Astrocyte of the cerebellum (primary cell): ENCODE measurements at regions not wholly inside any gene's neighbourhood (a gene's known extent, or its start where the extent isn't known, plus 50 kb on each side); places are given as distances from the start of the nearest gene placed in this dataset.

Experiments
- DNase-seq: peaks from one replicate; pipeline ENCODE4 v3.0.0-alpha.2; 2011; ENCODE audit warnings: low read depth
- H3K4me3 ChIP-seq: 2 replicates; pipeline ENCODE4 v1.5.1; 2011; ENCODE audit warnings: mild to moderate bottlenecking, low read depth, low read length, moderate library complexity
- CTCF ChIP-seq: IDR thresholded peaks from 2 replicates; pipeline ENCODE4 v1.5.1; 2012; ENCODE audit warnings: low read length, low read depth, moderate library complexity, mild to moderate bottlenecking; ENCODE audit errors: missing control alignments
- in situ Hi-C: cut with HindIII; loops from 2 replicates; pipeline ENCODE4 v1.10.0; 2017; ENCODE audit warnings: low sequenced_read_pairs

GRCh38 chr2:38502107-38502506 lies 100.6 kb downstream of the HNRNPLL start:
- no peak for DNase-seq
- in situ Hi-C loops, result no loop called here
- TF ChIP-seq CTCF, result no peak
- no peak overlapping the region for H3K4me3 ChIP-seq

- H3K4me3 ChIP-seq, result no peak overlapping the region
- in situ Hi-C loops, result no loop called here
- no peak for TF ChIP-seq CTCF
- DNase-seq, result no peak
Measured at GRCh38 chr2:38500283-38500634, 102.5 kb downstream of the HNRNPLL start.

GRCh38 chr2:38499548-38500282 lies 103.0 kb downstream of the HNRNPLL start:
- DNase-seq, result no peak
- no peak for TF ChIP-seq CTCF
- in situ Hi-C loops, result no loop called here
- H3K4me3 ChIP-seq, result no peak overlapping the region

- no peak overlapping the region for H3K4me3 ChIP-seq
- in situ Hi-C loops, result no loop called here
Measured at GRCh38 chr2:38498045-38498481, 104.7 kb downstream of the HNRNPLL start.

GRCh38 chr2:38497670-38498037 lies 105.1 kb downstream of the HNRNPLL start:
- no peak for TF ChIP-seq CTCF
- no peak for DNase-seq
- in situ Hi-C loops, result no loop called here
- H3K4me3 ChIP-seq, result no peak overlapping the region

More at GRCh38 chr2:38498045-38498481, 104.7 kb downstream of the HNRNPLL start:
- TF ChIP-seq CTCF, result no peak
- no peak for DNase-seq

- DNase-seq, result no peak
- no peak for TF ChIP-seq CTCF
- H3K4me3 ChIP-seq, result no peak overlapping the region
- in situ Hi-C loops, result no loop called here
Measured at GRCh38 chr2:38496927-38497669, 105.6 kb downstream of the HNRNPLL start.
